Fibroblast of villous mesenchyme (primary cell): ENCODE measurements at regions not wholly inside any gene's neighbourhood (a gene's known extent, or its start where the extent isn't known, plus 50 kb on each side); places are given as distances from the start of the nearest gene placed in this dataset.

ENCODE experiments used
- DNase-seq: peaks from one replicate; pipeline ENCODE4 v3.0.0-alpha.2; 2010; ENCODE audit warnings: low read depth
- H3K4me3 ChIP-seq: 2 replicates; pipeline ENCODE4 v1.5.1; 2011; ENCODE audit warnings: low read depth, mild to moderate bottlenecking, low read length
- TF ChIP-seq, protein P1 (sequence below): IDR thresholded peaks from 2 replicates; pipeline ENCODE4 v1.5.1; 2012; ENCODE audit warnings: low read depth, mild to moderate bottlenecking, low read length; ENCODE audit not compliant: insufficient read depth

DNA sequence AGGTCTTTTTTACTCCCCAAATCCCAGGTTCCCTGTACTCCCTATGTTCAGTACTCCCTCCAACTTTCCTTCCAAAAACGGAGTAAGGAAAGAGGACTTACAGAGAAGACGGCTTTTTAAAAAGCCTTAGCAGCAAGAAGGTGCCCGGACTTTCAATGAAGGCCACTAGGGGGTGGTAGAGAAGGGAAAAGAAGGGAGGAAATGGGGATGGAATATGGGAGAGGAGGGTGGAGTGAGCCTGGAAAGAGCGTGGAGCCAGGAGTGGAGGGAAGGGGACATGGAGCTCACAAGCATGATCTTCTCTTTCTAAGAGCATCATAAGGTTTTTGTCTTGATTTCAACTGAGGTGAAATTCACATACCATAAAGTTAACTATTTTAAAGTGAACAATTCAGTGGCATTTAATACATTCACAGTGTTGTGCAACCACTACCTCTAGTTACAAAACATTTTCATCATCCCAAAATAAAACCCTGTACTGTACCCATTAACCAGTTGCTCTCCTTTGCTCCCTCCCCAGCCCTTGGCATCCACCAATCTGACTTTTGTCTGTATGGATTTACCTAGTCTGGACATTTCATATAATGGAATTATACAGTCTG lies 129.9 kb downstream of the ZNF281 start:
- TF ChIP-seq, protein P1, sequence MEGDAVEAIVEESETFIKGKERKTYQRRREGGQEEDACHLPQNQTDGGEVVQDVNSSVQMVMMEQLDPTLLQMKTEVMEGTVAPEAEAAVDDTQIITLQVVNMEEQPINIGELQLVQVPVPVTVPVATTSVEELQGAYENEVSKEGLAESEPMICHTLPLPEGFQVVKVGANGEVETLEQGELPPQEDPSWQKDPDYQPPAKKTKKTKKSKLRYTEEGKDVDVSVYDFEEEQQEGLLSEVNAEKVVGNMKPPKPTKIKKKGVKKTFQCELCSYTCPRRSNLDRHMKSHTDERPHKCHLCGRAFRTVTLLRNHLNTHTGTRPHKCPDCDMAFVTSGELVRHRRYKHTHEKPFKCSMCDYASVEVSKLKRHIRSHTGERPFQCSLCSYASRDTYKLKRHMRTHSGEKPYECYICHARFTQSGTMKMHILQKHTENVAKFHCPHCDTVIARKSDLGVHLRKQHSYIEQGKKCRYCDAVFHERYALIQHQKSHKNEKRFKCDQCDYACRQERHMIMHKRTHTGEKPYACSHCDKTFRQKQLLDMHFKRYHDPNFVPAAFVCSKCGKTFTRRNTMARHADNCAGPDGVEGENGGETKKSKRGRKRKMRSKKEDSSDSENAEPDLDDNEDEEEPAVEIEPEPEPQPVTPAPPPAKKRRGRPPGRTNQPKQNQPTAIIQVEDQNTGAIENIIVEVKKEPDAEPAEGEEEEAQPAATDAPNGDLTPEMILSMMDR: peak; percentile 76
- H3K4me3 ChIP-seq: no peak overlapping the region
- DNase-seq: peak; percentile 76

DNA sequence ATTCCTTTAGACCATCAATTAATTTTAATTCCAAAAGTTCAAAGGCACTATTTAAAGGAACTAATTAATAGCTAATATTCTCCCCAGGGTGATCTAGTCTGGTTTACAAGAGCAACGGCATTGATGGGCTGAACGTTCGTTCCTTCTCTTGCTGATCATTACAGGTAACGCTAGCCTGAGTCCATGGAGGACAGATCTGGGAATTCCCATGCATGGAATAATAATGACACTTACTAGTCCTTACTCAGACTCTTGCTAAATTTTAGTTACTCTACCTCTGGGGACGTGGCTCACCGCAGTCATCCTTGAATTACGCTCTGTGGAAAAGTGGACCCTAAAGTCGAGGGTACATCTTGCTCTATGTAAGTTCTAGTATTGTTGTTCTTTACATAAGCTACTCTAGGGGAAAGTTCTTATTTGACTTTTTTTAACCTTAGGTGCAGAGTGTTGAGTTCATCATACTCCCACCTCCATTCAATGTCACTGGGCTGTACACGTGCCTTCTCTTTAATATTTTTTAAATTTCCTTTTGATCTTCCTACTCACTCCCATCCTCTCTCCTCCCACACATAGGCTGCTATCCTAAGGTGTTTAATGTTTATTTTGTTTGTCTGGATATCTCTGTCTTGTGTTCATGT lies 133.9 kb downstream of the ZNF281 start:
- no peak for DNase-seq
- H3K4me3 ChIP-seq: no peak overlapping the region
- TF ChIP-seq, protein P1: no peak

DNA sequence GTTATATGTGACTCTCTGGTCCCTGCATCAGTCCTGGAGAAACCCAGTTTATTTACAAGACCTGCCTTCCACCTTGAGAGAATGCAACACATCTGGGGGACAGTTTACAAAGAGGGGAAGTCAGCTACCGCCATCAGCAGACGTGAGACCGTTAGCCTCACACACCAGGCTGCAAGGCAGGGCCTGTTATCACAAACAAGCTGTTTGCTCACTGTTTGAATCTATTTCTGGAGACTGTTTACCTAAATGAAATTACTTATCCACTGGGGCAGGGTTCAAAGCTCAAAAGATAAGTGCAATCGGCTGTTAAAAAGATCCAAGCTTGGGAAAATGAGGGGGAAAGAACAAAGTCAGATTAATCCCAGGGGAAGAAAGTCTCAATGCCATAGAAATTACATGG lies 134.4 kb downstream of the ZNF281 start:
- TF ChIP-seq, protein P1: no peak
- peak; percentile 4 for DNase-seq
- H3K4me3 ChIP-seq: no peak overlapping the region

DNA sequence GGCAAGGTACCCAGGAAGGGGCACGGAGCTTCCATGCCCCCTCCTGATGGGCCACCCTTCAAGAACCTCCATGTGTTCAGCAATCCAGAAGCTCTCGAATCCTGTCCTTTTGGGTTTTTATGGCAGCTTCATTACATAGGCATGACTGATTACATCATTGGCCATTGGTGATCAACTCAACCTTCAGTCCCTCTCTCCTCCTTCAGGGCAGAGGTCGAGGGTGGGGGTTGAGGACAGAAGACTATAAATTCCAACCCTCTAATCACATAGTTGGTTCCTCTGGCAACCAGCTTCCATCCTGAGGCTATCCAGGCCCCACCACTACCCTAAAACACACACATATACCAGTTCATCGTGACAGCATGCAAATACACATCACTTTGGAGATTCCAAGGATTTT lies 135.7 kb downstream of the ZNF281 start:
- no peak for DNase-seq
- H3K4me3 ChIP-seq: no peak overlapping the region
- TF ChIP-seq, protein P1: no peak

DNA sequence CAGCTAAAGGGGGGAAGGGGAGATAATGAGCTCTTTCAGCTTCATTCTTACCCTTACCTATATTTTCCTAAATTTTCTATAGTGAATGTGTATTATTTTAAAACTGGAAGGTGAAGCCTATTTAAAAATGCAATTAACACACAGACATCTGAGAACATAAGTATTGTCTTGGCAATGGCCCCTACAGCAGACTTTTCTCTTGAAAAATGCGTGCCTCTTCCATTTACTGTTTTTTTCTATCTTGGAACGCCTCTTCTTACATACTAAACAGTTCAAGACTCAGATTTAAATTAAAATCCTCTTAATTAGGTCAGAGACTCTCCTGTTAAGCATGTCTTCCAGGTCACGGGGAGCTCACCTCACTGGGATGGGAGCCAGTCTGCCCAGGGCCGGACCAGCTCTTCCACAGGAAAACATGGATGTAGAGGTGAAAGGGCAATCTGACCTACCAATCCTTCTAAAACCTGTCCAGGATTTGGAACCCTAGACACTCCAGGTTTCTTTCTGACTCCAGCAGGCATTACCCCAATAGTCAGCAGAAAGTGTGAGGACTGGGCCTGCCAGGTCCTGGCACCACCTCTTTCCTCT lies 137.3 kb downstream of the ZNF281 start:
- no peak for DNase-seq
- no peak overlapping the region for H3K4me3 ChIP-seq
- TF ChIP-seq, protein P1: no peak

DNA sequence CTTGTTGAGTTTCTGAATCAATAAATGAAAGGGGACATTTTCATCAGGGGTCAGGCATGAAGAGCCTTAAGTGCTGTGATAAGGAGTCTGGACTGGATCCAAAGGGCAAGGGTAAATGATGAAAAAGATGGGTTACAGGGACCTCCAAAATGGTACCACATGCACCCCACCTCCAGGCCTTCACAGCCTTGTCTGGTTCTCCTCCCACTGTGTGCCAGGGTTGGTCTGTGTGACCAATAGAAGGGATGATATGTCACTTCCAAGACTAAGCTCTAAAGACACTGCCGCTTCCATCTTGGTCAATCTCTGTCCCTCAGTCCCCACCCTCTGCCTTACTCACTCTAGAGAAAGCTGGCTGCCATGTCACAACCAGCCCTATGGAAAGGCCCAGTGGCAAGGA lies 140.6 kb downstream of the ZNF281 start:
- TF ChIP-seq, protein P1: no peak
- H3K4me3 ChIP-seq: no peak overlapping the region
- no peak for DNase-seq
